ENCODE measurements at regions not wholly inside any gene's neighbourhood (a gene's known extent, or its start where the extent isn't known, plus 50 kb on each side); places are given as distances from the start of the nearest gene placed in this dataset.

- Histone ChIP-seq H3K4me2 (ENCODE audit: unreplicated experiment) (no peak overlapping the region), H3K79me2 (ENCODE audit: insufficient read depth) (no peaks in the 10 kb centered on the region), H3K4me1 (ENCODE audit: insufficient read depth) (peaks cover 10% of the 10 kb centered on the region), H3F3A (ENCODE audit: insufficient read depth) (peaks cover 6% of the 10 kb centered on the region; the same call in 1 of the 2 replicates), H3K27me3 (replicated peaks; ENCODE audit: insufficient read depth) (no peaks in the 10 kb centered on the region), H3K36me3 (ENCODE audit: low read depth) (no peaks in the 10 kb centered on the region), H3K27ac (no peak overlapping the region), H3K9me2 (ENCODE audit: insufficient read depth) (no peaks in the 10 kb centered on the region), H3K9me3 (ENCODE audit: low read depth) (no peaks in the 10 kb centered on the region), H4K20me1 (ENCODE audit: insufficient read depth) (no peaks in the 10 kb centered on the region), H2AFZ (no peak overlapping the region), H3K4me3 (no peak overlapping the region), H3K9ac (no peak overlapping the region)
- in situ Hi-C loops (cut with MboI) = no loop called here
- WGBS, 2 experiments (ENCODE audit: low coverage in 1 of 2, low lambda C conversion rate in 2 of 2, missing lambda C conversion rate in 2 of 2) = 72 to 80% methylated on average over 2 of the region's 2 CpGs
- TF ChIP-seq EZH2 (IDR thresholded peaks at IDR 0.05; ENCODE audit: insufficient read depth, poor library complexity, severe bottlenecking) = no peak
- no peak for TF ChIP-seq EZH2phosphoT487 (IDR thresholded peaks at IDR 0.05; ENCODE audit: insufficient read depth, low read depth)
- DNase-seq = no peak
These were observed 305.3 kb downstream of the CSNK1G3 start for GRCh38 chr5:123817267-123817666.

- Histone ChIP-seq H3K9ac (no peak overlapping the region), H3K9me2 (ENCODE audit: insufficient read depth) (no peaks in the 10 kb centered on the region), H3F3A (ENCODE audit: insufficient read depth) (peaks cover 6% of the 10 kb centered on the region; the same call in 1 of the 2 replicates), H3K9me3 (ENCODE audit: low read depth) (no peaks in the 10 kb centered on the region), H3K27me3 (replicated peaks; ENCODE audit: insufficient read depth) (no peaks in the 10 kb centered on the region), H3K4me2 (ENCODE audit: unreplicated experiment) (no peak overlapping the region), H3K79me2 (ENCODE audit: insufficient read depth) (no peaks in the 10 kb centered on the region), H3K4me1 (ENCODE audit: insufficient read depth) (peaks cover 10% of the 10 kb centered on the region), H2AFZ (no peak overlapping the region), H4K20me1 (ENCODE audit: insufficient read depth) (no peaks in the 10 kb centered on the region), H3K27ac (no peak overlapping the region), H3K36me3 (ENCODE audit: low read depth) (no peaks in the 10 kb centered on the region), H3K4me3 (no peak overlapping the region)
- DNase-seq = peak; percentile 13
- in situ Hi-C loops (cut with MboI) = no loop called here
- TF ChIP-seq EZH2 (IDR thresholded peaks at IDR 0.05; ENCODE audit: insufficient read depth, poor library complexity, severe bottlenecking) (no peak), EZH2phosphoT487 (IDR thresholded peaks at IDR 0.05; ENCODE audit: insufficient read depth, low read depth) (no peak)
- WGBS, 2 experiments (ENCODE audit: low coverage in 1 of 2, low lambda C conversion rate in 2 of 2, missing lambda C conversion rate in 2 of 2) = 42 to 43% methylated on average over 8 of the region's 8 CpGs
These were observed 303.0 kb downstream of the CSNK1G3 start for GRCh38 chr5:123814801-123815470.

GRCh38 chr5:123813937-123814624 is 302.1 kb downstream of the CSNK1G3 start:
- no peaks in the 10 kb centered on the region for H3K79me2 ChIP-seq (ENCODE audit: insufficient read depth)
- no peak overlapping the region for H3K4me3 ChIP-seq
- H4K20me1 ChIP-seq (ENCODE audit: insufficient read depth) = no peaks in the 10 kb centered on the region
- no peak overlapping the region for H3K9ac ChIP-seq
- peaks cover 6% of the 10 kb centered on the region; the same call in 1 of the 2 replicates for H3F3A ChIP-seq (ENCODE audit: insufficient read depth)
- TF ChIP-seq EZH2 (IDR thresholded peaks at IDR 0.05; ENCODE audit: insufficient read depth, poor library complexity, severe bottlenecking) = no peak
- no peak for TF ChIP-seq EZH2phosphoT487 (IDR thresholded peaks at IDR 0.05; ENCODE audit: insufficient read depth, low read depth)
- peak overlapping the region; percentile 21 for H3K4me2 ChIP-seq (ENCODE audit: unreplicated experiment)
- in situ Hi-C loops (cut with MboI) = no loop called here
- H3K36me3 ChIP-seq (ENCODE audit: low read depth) = no peaks in the 10 kb centered on the region
- H3K4me1 ChIP-seq (ENCODE audit: insufficient read depth) = peaks cover 10% of the 10 kb centered on the region
- H3K27ac ChIP-seq = no peak overlapping the region
- H3K27me3 ChIP-seq (replicated peaks; ENCODE audit: insufficient read depth) = no peaks in the 10 kb centered on the region
- DNase-seq = peak; percentile 35
- H3K9me3 ChIP-seq (ENCODE audit: low read depth) = no peaks in the 10 kb centered on the region
- WGBS, 2 experiments (ENCODE audit: low coverage in 1 of 2, low lambda C conversion rate in 2 of 2, missing lambda C conversion rate in 2 of 2) = 65 to 73% methylated on average over 10 of the region's 10 CpGs
- no peaks in the 10 kb centered on the region for H3K9me2 ChIP-seq (ENCODE audit: insufficient read depth)
- H2AFZ ChIP-seq = no peak overlapping the region

- Histone ChIP-seq H3K36me3 (ENCODE audit: low read depth) (no peaks in the 10 kb centered on the region), H4K20me1 (ENCODE audit: insufficient read depth) (no peaks in the 10 kb centered on the region), H3K9ac (no peak overlapping the region), H3F3A (ENCODE audit: insufficient read depth) (peaks cover 6% of the 10 kb centered on the region; the same call in 1 of the 2 replicates), H3K27me3 (replicated peaks; ENCODE audit: insufficient read depth) (0 out of 2 replicates have a peak, but pooled peaks cover 3% of the 10 kb centered on the region), H3K4me2 (ENCODE audit: unreplicated experiment) (no peak overlapping the region), H3K4me3 (no peak overlapping the region), H3K4me1 (ENCODE audit: insufficient read depth) (peaks cover 10% of the 10 kb centered on the region), H3K27ac (no peak overlapping the region), H3K9me3 (ENCODE audit: low read depth) (no peaks in the 10 kb centered on the region), H2AFZ (no peak overlapping the region), H3K9me2 (ENCODE audit: insufficient read depth) (no peaks in the 10 kb centered on the region), H3K79me2 (ENCODE audit: insufficient read depth) (no peaks in the 10 kb centered on the region)
- DNase-seq = no peak
- WGBS, 2 experiments (ENCODE audit: low coverage in 1 of 2, low lambda C conversion rate in 2 of 2, missing lambda C conversion rate in 2 of 2) = 88 to 91% methylated on average over 3 of the region's 3 CpGs
- no peak for TF ChIP-seq EZH2 (IDR thresholded peaks at IDR 0.05; ENCODE audit: insufficient read depth, poor library complexity, severe bottlenecking)
- no peak for TF ChIP-seq EZH2phosphoT487 (IDR thresholded peaks at IDR 0.05; ENCODE audit: insufficient read depth, low read depth)
- in situ Hi-C loops (cut with MboI) = no loop called here
These were observed 301.3 kb downstream of the CSNK1G3 start for GRCh38 chr5:123813264-123813663.
